Neutrophil (primary cell): ENCODE measurements at regions not wholly inside any gene's neighbourhood (a gene's known extent, or its start where the extent isn't known, plus 50 kb on each side); places are given as distances from the start of the nearest gene placed in this dataset.

ENCODE experiments used
- H3K27ac ChIP-seq: fragments of 200-600 bp; sonication (generic); 2 replicates; pipeline ENCODE4 v1.5.1; 2016; ENCODE audit warnings: mild to moderate bottlenecking, moderate library complexity
- H3K27me3 ChIP-seq: fragments of 200-600 bp; sonication (generic); 2 replicates; pipeline ENCODE4 v1.6.0; 2016; ENCODE audit warnings: mild to moderate bottlenecking
- H3K36me3 ChIP-seq: fragments of 200-600 bp; sonication (generic); 2 replicates; pipeline ENCODE4 v1.5.1; 2017
- H3K4me1 ChIP-seq, 2 experiments: fragments of 200-600 bp in 1 of 2; sonication (generic) in 1 of 2; 1 replicate in 1 of 2; 2 replicates in 1 of 2; pipeline versions ENCODE4 v1.5.1 to v1.6.1; 2013 to 2016; ENCODE audit warnings: low read depth in 1 of 2, low read length in 1 of 2, mild to moderate bottlenecking in 1 of 2, moderate library complexity in 1 of 2; ENCODE audit not compliant: control insufficient read depth in 1 of 2, insufficient read depth in 1 of 2
- H3K4me3 ChIP-seq, 2 experiments: fragments of 200-600 bp in 1 of 2; sonication (generic) in 1 of 2; 1 replicate in 1 of 2; 2 replicates in 1 of 2; pipeline ENCODE4 v1.5.1; 2013 to 2016; ENCODE audit warnings: low read depth in 1 of 2, low read length in 1 of 2, mild to moderate bottlenecking in 1 of 2, moderate library complexity in 1 of 2
- H3K9me3 ChIP-seq: fragments of 200-600 bp; sonication (generic); 2 replicates; pipeline ENCODE4 v1.5.1; 2016
- CTCF ChIP-seq: fragments of 200-600 bp; sonication (generic); IDR thresholded peaks from 2 replicates; pipeline ENCODE4 v1.5.1; 2016; ENCODE audit warnings: antibody characterized with exemption

DNA sequence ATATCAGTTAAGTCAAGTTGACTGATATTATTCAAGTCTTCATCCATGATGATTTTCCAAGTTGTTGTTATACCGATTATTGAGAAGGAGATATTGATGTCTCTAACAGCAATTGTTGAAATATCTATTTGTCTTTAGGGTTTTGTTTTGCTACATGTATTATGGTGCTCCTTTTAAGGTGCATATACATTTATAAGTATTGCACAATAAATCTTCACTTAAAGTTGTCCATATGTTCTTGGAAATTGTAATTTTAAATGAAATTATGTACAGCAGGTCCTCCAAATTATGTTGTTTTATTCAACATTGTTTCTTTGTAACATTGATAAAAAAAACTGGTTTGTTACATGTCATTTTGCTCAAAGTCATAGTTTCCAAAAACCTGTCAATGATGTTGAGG, 650.7 kb upstream of the CITED2 start:
- H3K36me3 ChIP-seq = no peaks in the 10 kb centered on the region
- no peak overlapping the region for H3K27ac ChIP-seq
- TF ChIP-seq CTCF = no peak
- no peaks in the 10 kb centered on the region for H3K9me3 ChIP-seq
- H3K4me1 ChIP-seq = no peaks in the 10 kb centered on the region
- no peak overlapping the region for H3K4me3 ChIP-seq
- H3K27me3 ChIP-seq = no peaks in the 10 kb centered on the region

DNA sequence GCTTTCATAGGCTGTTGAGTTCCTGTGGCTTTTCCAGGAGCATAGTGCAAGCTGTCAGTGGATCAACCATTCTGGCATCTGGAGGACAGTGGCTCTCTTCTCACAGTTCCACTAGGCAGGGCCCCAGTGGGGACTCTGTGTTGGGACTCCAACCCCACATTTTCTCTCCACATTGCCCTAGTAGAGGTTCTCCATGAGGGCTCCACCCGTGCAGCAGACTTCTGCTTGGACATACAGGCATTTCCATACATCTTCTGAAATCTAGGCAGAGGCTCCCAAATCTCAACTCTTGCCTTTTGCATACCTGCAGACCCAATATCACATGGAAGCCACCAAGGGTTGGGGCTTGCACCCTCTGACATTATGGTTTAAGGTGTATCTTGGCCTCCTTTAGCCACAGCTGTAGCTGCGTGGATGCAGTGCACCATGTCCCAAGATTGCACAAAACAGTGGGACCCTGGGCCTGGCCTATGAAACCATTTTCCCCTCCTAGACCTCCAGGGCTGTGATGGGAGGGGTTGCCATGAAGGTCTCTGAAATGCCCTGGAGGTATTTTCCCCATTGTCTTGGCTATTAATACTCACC, 645.9 kb upstream of the CITED2 start:
- Histone ChIP-seq H3K4me3 (no peak overlapping the region), H3K9me3 (no peaks in the 10 kb centered on the region), H3K4me1 (no peaks in the 10 kb centered on the region), H3K36me3 (no peaks in the 10 kb centered on the region), H3K27ac (no peak overlapping the region), H3K27me3 (no peaks in the 10 kb centered on the region)
- TF ChIP-seq CTCF = no peak

GRCh38 chr6:140018588-140018987, 644.1 kb upstream of the CITED2 start:
- Histone ChIP-seq H3K27ac (no peak overlapping the region), H3K4me1 (no peaks in the 10 kb centered on the region), H3K27me3 (no peaks in the 10 kb centered on the region), H3K9me3 (no peaks in the 10 kb centered on the region), H3K36me3 (no peaks in the 10 kb centered on the region), H3K4me3 (no peak overlapping the region)
- TF ChIP-seq CTCF = no peak

- no peak for TF ChIP-seq CTCF
- Histone ChIP-seq H3K27me3 (no peaks in the 10 kb centered on the region), H3K27ac (no peak overlapping the region)
Measured at GRCh38 chr6:140017470-140017869, 643.0 kb upstream of the CITED2 start.

GRCh38 chr6:140012150-140012549, 637.7 kb upstream of the CITED2 start:
- H3K27ac ChIP-seq = no peak overlapping the region
- no peaks in the 10 kb centered on the region for H3K9me3 ChIP-seq
- H3K4me1 ChIP-seq = no peaks in the 10 kb centered on the region
- no peak overlapping the region for H3K4me3 ChIP-seq
- TF ChIP-seq CTCF = no peak
- no peaks in the 10 kb centered on the region for H3K27me3 ChIP-seq
- no peaks in the 10 kb centered on the region for H3K36me3 ChIP-seq

More at GRCh38 chr6:140017470-140017869, 643.0 kb upstream of the CITED2 start:
- Histone ChIP-seq H3K4me1 (no peaks in the 10 kb centered on the region), H3K36me3 (no peaks in the 10 kb centered on the region), H3K9me3 (no peaks in the 10 kb centered on the region), H3K4me3 (no peak overlapping the region)

DNA sequence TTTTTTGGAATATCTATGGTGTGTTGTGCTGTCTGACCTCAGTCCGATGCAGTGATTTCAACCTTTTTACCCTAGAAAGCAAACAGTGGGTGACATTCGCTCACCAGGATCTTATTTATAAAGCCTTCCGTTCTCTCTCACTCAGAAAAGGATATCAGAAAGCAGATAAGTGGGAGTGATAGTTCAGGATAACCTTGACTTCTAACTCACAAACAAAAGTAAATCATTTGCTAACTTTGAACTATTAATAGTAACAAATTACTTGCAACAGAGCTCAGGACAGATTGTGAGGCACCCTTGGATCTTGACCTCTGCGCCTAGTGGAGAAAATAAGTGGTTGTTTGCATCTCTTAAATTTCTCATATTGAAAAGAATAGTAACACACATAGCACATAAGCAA, 637.1 kb upstream of the CITED2 start:
- no peak overlapping the region for H3K4me3 ChIP-seq
- H3K4me1 ChIP-seq = no peaks in the 10 kb centered on the region
- H3K36me3 ChIP-seq = no peaks in the 10 kb centered on the region
- H3K9me3 ChIP-seq = no peaks in the 10 kb centered on the region
- no peak for TF ChIP-seq CTCF
- H3K27ac ChIP-seq = no peak overlapping the region
- H3K27me3 ChIP-seq = no peaks in the 10 kb centered on the region
